GM23338 (cell line): ENCODE measurements at regions not wholly inside any gene's neighbourhood (a gene's known extent, or its start where the extent isn't known, plus 50 kb on each side); places are given as distances from the start of the nearest gene placed in this dataset.

ENCODE experiments used
- CREB1 ChIP-seq: fragments of 250-450 bp; sonication (Bioruptor Pico); IDR thresholded peaks from 2 replicates; pipeline ENCODE4 v1.5.0; 2020; ENCODE audit warnings: low read depth, mild to moderate bottlenecking, moderate library complexity
- CTCF ChIP-seq, 2 experiments: fragments of 200-600 bp in 1 of 2; sonication (generic) in 1 of 2; conservative IDR thresholded peaks; 2 replicates each; pipeline versions ENCODE4 v1.5.1 to v1.6.1; 2016 to 2017; ENCODE audit warnings: antibody characterized with exemption in 2 of 2, low read depth in 2 of 2, mild to moderate bottlenecking in 2 of 2, moderate library complexity in 1 of 2
- ETS1 ChIP-seq: IDR thresholded peaks from 2 replicates; pipeline ENCODE4 v1.6.1; 2016; ENCODE audit warnings: antibody characterized with exemption
- EZH2 ChIP-seq: fragments of 200-600 bp; sonication (generic); IDR thresholded peaks from one replicate; pipeline ENCODE4 v1.8.0; 2017; ENCODE audit warnings: antibody characterized with exemption, mild to moderate bottlenecking, low read depth; ENCODE audit not compliant: unreplicated experiment
- EZH2phosphoT487 ChIP-seq: fragments of 200-600 bp; sonication (generic); IDR thresholded peaks from one replicate; pipeline ENCODE4 v1.8.1; 2018; ENCODE audit warnings: antibody characterized with exemption; ENCODE audit not compliant: unreplicated experiment
- JUNB ChIP-seq: IDR thresholded peaks from one replicate; pipeline ENCODE4 v1.6.1; 2016; ENCODE audit warnings: antibody characterized with exemption; ENCODE audit not compliant: unreplicated experiment
- NANOG ChIP-seq: IDR thresholded peaks from 2 replicates; pipeline ENCODE4 v1.6.1; 2016; ENCODE audit warnings: antibody characterized with exemption, borderline replicate concordance
- POLR2AphosphoS5 ChIP-seq: IDR thresholded peaks from 2 replicates; pipeline ENCODE4 v1.6.1; 2016; ENCODE audit warnings: antibody characterized with exemption, low read depth
- ZNF331 ChIP-seq: fragments of 250-450 bp; sonication (Bioruptor Pico); IDR thresholded peaks from 2 replicates; pipeline ENCODE4 v1.5.0; 2020; ENCODE audit warnings: low read depth, mild to moderate bottlenecking, moderate library complexity
- ZNF462 ChIP-seq: fragments of 250-450 bp; sonication (Bioruptor Pico); IDR thresholded peaks from 2 replicates; pipeline ENCODE4 v1.5.0; 2020; ENCODE audit warnings: mild to moderate bottlenecking, moderate library complexity
- TF ChIP-seq, protein P1 (sequence below): IDR thresholded peaks from one replicate; pipeline ENCODE4 v1.6.1; 2018; ENCODE audit warnings: antibody characterized with exemption; ENCODE audit not compliant: unreplicated experiment

GRCh38 chr18:24632158-24632988 is 171.9 kb downstream of the HRH4 start:
- TF ChIP-seq CTCF (conservative IDR thresholded peaks at IDR 0.05; ENCODE audit: low read depth in 2 of 2) (no peak), EZH2phosphoT487 (no peak), NANOG (no peak), JUNB (no peak), CREB1 (no peak), EZH2 (no peak), ZNF462 (CRISPR knock-in tag) (no peak), POLR2AphosphoS5 (no peak), ZNF331 (no peak), ETS1 (no peak)
- TF ChIP-seq, protein P1, sequence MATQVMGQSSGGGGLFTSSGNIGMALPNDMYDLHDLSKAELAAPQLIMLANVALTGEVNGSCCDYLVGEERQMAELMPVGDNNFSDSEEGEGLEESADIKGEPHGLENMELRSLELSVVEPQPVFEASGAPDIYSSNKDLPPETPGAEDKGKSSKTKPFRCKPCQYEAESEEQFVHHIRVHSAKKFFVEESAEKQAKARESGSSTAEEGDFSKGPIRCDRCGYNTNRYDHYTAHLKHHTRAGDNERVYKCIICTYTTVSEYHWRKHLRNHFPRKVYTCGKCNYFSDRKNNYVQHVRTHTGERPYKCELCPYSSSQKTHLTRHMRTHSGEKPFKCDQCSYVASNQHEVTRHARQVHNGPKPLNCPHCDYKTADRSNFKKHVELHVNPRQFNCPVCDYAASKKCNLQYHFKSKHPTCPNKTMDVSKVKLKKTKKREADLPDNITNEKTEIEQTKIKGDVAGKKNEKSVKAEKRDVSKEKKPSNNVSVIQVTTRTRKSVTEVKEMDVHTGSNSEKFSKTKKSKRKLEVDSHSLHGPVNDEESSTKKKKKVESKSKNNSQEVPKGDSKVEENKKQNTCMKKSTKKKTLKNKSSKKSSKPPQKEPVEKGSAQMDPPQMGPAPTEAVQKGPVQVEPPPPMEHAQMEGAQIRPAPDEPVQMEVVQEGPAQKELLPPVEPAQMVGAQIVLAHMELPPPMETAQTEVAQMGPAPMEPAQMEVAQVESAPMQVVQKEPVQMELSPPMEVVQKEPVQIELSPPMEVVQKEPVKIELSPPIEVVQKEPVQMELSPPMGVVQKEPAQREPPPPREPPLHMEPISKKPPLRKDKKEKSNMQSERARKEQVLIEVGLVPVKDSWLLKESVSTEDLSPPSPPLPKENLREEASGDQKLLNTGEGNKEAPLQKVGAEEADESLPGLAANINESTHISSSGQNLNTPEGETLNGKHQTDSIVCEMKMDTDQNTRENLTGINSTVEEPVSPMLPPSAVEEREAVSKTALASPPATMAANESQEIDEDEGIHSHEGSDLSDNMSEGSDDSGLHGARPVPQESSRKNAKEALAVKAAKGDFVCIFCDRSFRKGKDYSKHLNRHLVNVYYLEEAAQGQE = no peak
